Thyroid gland (tissue), 4 donors: ENCODE measurements at regions not wholly inside any gene's neighbourhood (a gene's known extent, or its start where the extent isn't known, plus 50 kb on each side); places are given as distances from the start of the nearest gene placed in this dataset.

Experiments
- POLR2A ChIP-seq, 2 donors: fragments of 450-650 bp; IDR thresholded peaks; one replicate each; pipeline ENCODE4 v1.6.1; 2017; ENCODE audit warnings: antibody characterized with exemption in 2 of 2, mild to moderate bottlenecking in 2 of 2, moderate library complexity in 1 of 2
- TF ChIP-seq, protein P1 (sequence below), 6 experiments: fragments of 200-600 bp in 3 of 6; fragments of 450-650 bp in 3 of 6; sonication (generic) in 3 of 6; IDR thresholded peaks; one replicate each; pipeline ENCODE4 v1.5.1; 2016 to 2019; ENCODE audit warnings: antibody characterized with exemption in 6 of 6, mild to moderate bottlenecking in 2 of 6, inconsistent platforms in 1 of 6, moderate library complexity in 1 of 6

DNA sequence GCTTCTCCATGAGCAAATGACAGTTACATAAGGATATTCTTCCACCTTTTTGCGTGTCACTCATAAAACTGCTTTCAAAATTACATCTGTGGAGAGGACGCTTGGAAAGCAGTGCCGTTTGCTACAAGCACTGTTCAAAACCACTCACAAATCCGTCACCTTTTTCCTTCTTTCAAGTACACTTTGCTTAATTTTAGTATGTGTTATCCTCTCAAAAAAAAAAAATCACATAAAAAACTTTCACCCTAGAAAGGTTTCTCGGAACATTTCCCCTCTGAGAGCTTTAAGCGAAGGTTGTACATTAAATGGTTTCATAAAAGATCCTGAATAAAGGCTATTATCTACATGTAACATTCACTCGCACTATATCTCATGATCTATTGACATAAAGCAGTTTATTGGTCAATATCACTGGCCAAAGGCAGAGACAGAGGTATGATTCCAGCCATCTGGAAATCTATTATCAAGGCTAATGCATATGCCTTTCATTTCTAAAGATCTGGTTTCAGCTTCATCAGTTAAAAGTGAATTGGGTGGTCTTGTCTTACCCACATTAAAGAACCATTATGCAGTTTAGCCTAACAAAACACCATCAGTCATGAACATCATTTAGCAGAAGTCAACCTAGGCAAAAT lies 163.6 kb downstream of the ENC1 start:
- TF ChIP-seq, protein P1, sequence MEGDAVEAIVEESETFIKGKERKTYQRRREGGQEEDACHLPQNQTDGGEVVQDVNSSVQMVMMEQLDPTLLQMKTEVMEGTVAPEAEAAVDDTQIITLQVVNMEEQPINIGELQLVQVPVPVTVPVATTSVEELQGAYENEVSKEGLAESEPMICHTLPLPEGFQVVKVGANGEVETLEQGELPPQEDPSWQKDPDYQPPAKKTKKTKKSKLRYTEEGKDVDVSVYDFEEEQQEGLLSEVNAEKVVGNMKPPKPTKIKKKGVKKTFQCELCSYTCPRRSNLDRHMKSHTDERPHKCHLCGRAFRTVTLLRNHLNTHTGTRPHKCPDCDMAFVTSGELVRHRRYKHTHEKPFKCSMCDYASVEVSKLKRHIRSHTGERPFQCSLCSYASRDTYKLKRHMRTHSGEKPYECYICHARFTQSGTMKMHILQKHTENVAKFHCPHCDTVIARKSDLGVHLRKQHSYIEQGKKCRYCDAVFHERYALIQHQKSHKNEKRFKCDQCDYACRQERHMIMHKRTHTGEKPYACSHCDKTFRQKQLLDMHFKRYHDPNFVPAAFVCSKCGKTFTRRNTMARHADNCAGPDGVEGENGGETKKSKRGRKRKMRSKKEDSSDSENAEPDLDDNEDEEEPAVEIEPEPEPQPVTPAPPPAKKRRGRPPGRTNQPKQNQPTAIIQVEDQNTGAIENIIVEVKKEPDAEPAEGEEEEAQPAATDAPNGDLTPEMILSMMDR (IDR thresholded peaks at IDR 0.05), result no peak
- no peak for TF ChIP-seq POLR2A (IDR thresholded peaks at IDR 0.05)
